Neural progenitor cell (in vitro differentiated cells): ENCODE measurements at regions not wholly inside any gene's neighbourhood (a gene's known extent, or its start where the extent isn't known, plus 50 kb on each side); places are given as distances from the start of the nearest gene placed in this dataset.

Experiments used
- EZH2 ChIP-seq: fragments of 200-600 bp; sonication (generic); IDR thresholded peaks from 2 replicates; pipeline ENCODE4 v1.6.1; 2017; ENCODE audit warnings: antibody characterized with exemption, mild to moderate bottlenecking, moderate library complexity
- EZH2phosphoT487 ChIP-seq: fragments of 200-600 bp; sonication (generic); IDR thresholded peaks from 2 replicates; pipeline ENCODE4 v1.6.1; 2017; ENCODE audit warnings: antibody characterized with exemption
- TF ChIP-seq, protein P1 (sequence below): fragments of 200-600 bp; sonication (generic); IDR thresholded peaks from 2 replicates; pipeline ENCODE4 v1.5.1; 2017; ENCODE audit warnings: antibody characterized with exemption, mild to moderate bottlenecking

DNA sequence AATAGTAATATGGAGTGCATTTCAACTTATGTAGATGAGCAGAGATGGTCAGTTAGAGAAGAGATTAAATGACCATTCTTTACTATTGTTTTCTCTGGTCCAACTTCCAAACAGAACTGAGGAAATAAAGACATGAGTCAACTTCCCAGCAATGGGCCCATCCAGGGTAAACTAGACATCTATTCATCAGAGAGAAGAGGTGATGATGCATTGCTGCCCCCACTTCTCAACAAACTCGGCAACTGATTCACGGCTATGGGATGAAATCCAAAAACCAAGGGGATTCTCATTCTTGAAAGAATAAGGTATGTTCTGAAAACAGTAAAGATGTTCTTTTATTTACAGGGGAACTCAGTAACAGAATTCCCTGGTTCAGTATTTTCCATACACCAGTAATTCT is 190.7 kb downstream of the RDH14 start:
- TF ChIP-seq EZH2phosphoT487 = no peak
- TF ChIP-seq, protein P1, sequence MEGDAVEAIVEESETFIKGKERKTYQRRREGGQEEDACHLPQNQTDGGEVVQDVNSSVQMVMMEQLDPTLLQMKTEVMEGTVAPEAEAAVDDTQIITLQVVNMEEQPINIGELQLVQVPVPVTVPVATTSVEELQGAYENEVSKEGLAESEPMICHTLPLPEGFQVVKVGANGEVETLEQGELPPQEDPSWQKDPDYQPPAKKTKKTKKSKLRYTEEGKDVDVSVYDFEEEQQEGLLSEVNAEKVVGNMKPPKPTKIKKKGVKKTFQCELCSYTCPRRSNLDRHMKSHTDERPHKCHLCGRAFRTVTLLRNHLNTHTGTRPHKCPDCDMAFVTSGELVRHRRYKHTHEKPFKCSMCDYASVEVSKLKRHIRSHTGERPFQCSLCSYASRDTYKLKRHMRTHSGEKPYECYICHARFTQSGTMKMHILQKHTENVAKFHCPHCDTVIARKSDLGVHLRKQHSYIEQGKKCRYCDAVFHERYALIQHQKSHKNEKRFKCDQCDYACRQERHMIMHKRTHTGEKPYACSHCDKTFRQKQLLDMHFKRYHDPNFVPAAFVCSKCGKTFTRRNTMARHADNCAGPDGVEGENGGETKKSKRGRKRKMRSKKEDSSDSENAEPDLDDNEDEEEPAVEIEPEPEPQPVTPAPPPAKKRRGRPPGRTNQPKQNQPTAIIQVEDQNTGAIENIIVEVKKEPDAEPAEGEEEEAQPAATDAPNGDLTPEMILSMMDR = no peak
- no peak for TF ChIP-seq EZH2
